ENCODE measurements at regions not wholly inside any gene's neighbourhood (a gene's known extent, or its start where the extent isn't known, plus 50 kb on each side); places are given as distances from the start of the nearest gene placed in this dataset.
A peak's percentile ranks its signal among the peaks of the same experiment; 100 is the strongest.

- peak; percentile 11 for DNase-seq (ENCODE audit: low read depth)
Measured at GRCh38 chr14:40903709-40904108, 703.0 kb upstream of the LRFN5 start.

GRCh38 chr14:40899435-40899834 lies 707.2 kb upstream of the LRFN5 start:
- no peak for DNase-seq (ENCODE audit: low read depth)

GRCh38 chr14:40894846-40895245 lies 711.8 kb upstream of the LRFN5 start:
- DNase-seq (ENCODE audit: low read depth) = no peak

GRCh38 chr14:40889126-40889525 lies 717.5 kb upstream of the LRFN5 start:
- no peak for DNase-seq (ENCODE audit: low read depth)

GRCh38 chr14:40887912-40888311 lies 718.8 kb upstream of the LRFN5 start:
- DNase-seq (ENCODE audit: low read depth) = no peak

GRCh38 chr14:40870252-40870651 lies 736.4 kb upstream of the LRFN5 start:
- peak; percentile 8 for DNase-seq (ENCODE audit: low read depth)

GRCh38 chr14:40859055-40859454 lies 747.6 kb upstream of the LRFN5 start:
- DNase-seq (ENCODE audit: low read depth) = no peak

GRCh38 chr14:40855343-40855742 lies 751.3 kb upstream of the LRFN5 start:
- no peak for DNase-seq (ENCODE audit: low read depth)

- no peak for DNase-seq (ENCODE audit: low read depth)
Measured at GRCh38 chr14:40850191-40850590, 756.5 kb upstream of the LRFN5 start.

GRCh38 chr14:40847480-40847879 lies 759.2 kb upstream of the LRFN5 start:
- no peak for DNase-seq (ENCODE audit: low read depth)

GRCh38 chr14:40842816-40843215 lies 763.9 kb upstream of the LRFN5 start:
- DNase-seq (ENCODE audit: low read depth) = no peak

GRCh38 chr14:40841886-40842285 lies 764.8 kb upstream of the LRFN5 start:
- DNase-seq (ENCODE audit: low read depth) = no peak

- no peak for DNase-seq (ENCODE audit: low read depth)
Measured at GRCh38 chr14:40838601-40839000, 768.1 kb upstream of the LRFN5 start.

- DNase-seq (ENCODE audit: low read depth) = peak; percentile 36
Measured at GRCh38 chr14:40806471-40806870, 800.2 kb upstream of the LRFN5 start.

- no peak for DNase-seq (ENCODE audit: low read depth)
Measured at GRCh38 chr14:40796168-40796567, 810.5 kb upstream of the LRFN5 start.

- DNase-seq (ENCODE audit: low read depth) = no peak
Measured at GRCh38 chr14:40784860-40785259, 821.8 kb upstream of the LRFN5 start.

- no peak for DNase-seq (ENCODE audit: low read depth)
Measured at GRCh38 chr14:40762685-40763084, 844.0 kb upstream of the LRFN5 start.

- DNase-seq (ENCODE audit: low read depth) = no peak
Measured at GRCh38 chr14:40762177-40762576, 844.5 kb upstream of the LRFN5 start.

GRCh38 chr14:40760704-40761103 lies 846.0 kb upstream of the LRFN5 start:
- no peak for DNase-seq (ENCODE audit: low read depth)

- DNase-seq (ENCODE audit: low read depth) = peak; percentile 53
Measured at GRCh38 chr14:40758076-40758475, 848.6 kb upstream of the LRFN5 start.

- DNase-seq (ENCODE audit: low read depth) = no peak
Measured at GRCh38 chr14:40757376-40757950, 849.2 kb upstream of the LRFN5 start.

GRCh38 chr14:40733206-40733605 lies 873.5 kb upstream of the LRFN5 start:
- DNase-seq (ENCODE audit: low read depth) = no peak

- no peak for DNase-seq (ENCODE audit: low read depth)
Measured at GRCh38 chr14:40727107-40727506, 879.6 kb upstream of the LRFN5 start.

GRCh38 chr14:40713387-40713786 lies 893.3 kb upstream of the LRFN5 start:
- no peak for DNase-seq (ENCODE audit: low read depth)

All from forelimb muscle (tissue), 1 donor.